Heart right ventricle (tissue), 16 donors: ENCODE measurements at regions not wholly inside any gene's neighbourhood (a gene's known extent, or its start where the extent isn't known, plus 50 kb on each side); places are given as distances from the start of the nearest gene placed in this dataset.

Source experiments
- ATAC-seq, 8 donors: fragments of 200-7000 bp; cut with Tn5 transposase; one replicate each; pipeline ENCODE4 v1.9.1; 2020; ENCODE audit warnings: mild to moderate bottlenecking in 8 of 8, moderate library complexity in 8 of 8, moderate number of reproducible peaks in 1 of 8
- DNase-seq, 2 donors: peaks; one replicate each; pipeline ENCODE4 v3.0.0-alpha.2; 2020
- H3K27ac ChIP-seq, 10 donors: fragments of 200-600 bp; sonication (generic) in 2 of 10; one replicate each; pipeline versions ENCODE4 v1.5.0 to v1.8.0; 2020 to 2022; ENCODE audit warnings: mild to moderate bottlenecking in 3 of 10
- H3K27me3 ChIP-seq, 7 donors: fragments of 200-600 bp; one replicate each; pipeline ENCODE4 v1.8.0; 2021 to 2022; ENCODE audit warnings: mild to moderate bottlenecking in 2 of 7
- H3K36me3 ChIP-seq, 9 donors: fragments of 200-600 bp; sonication (generic) in 1 of 9; one replicate each; pipeline versions ENCODE4 v1.5.0 to v1.8.0; 2020 to 2022; ENCODE audit warnings: mild to moderate bottlenecking in 2 of 9
- H3K4me1 ChIP-seq, 9 donors: fragments of 200-600 bp; sonication (generic) in 1 of 9; one replicate each; pipeline versions ENCODE4 v1.5.0 to v1.8.0; 2020 to 2022; ENCODE audit warnings: mild to moderate bottlenecking in 4 of 9
- H3K4me3 ChIP-seq, 10 donors: fragments of 200-600 bp; sonication (generic) in 2 of 10; one replicate each; pipeline versions ENCODE4 v1.5.0 to v1.8.0; 2020 to 2022; ENCODE audit warnings: mild to moderate bottlenecking in 7 of 10, moderate library complexity in 2 of 10
- H3K9me3 ChIP-seq, 11 donors: fragments of 200-600 bp in 10 of 11; sonication (generic) in 2 of 11; one replicate each; pipeline versions ENCODE4 v1.5.0 to v1.8.0; 2013 to 2022; ENCODE audit warnings: mild to moderate bottlenecking in 2 of 11, control low read depth in 1 of 11, moderate library complexity in 1 of 11
- WGBS, 2 donors: extraction: QIAGEN DNeasy Blood & Tissue Kit; methylation state at CpG; one replicate each; pipeline ENCODE4 v1.1.7; 2013; ENCODE audit warnings: inconsistent platforms in 1 of 2; 5-methylcytosine and 5-hydroxymethylcytosine counted together
- intact Hi-C, 10 donors: fragments of 100-400 bp; cut with DNase I; formaldehyde crosslinking; loops; one replicate each; pipeline versions ENCODE4 v1.11.1 to v1.14.2; 2022
- TF ChIP-seq, protein P1 (sequence below), 9 donors: fragments of 200-600 bp; sonication (generic) in 2 of 9; IDR thresholded peaks; one replicate each; pipeline versions ENCODE4 v1.5.0 to v1.8.0; 2021 to 2022; ENCODE audit warnings: antibody characterized with exemption in 9 of 9, mild to moderate bottlenecking in 5 of 9, moderate library complexity in 1 of 9
- donor health status: Arrhythmogenic right ventricular cardiomyopathy.
- donor health status: ischemic (EF 13 %, LVEDD 7.1; RV severe dilation, severe dysfunction).
- donor health status: healthy with polysubstance abuse.
- donor health status: DM: no; HTN: yes; CAD: no.
- donor health status: DM: no; HTN: no; CAD: no.
- donor health status: ischemic (EF 25% LVEDD 6.9; RV normal size, moderate dysfunction).
- donor health status: ischemic (EF 25% LVEDD 5.7; RV mildly dilated, moderate dysfunction).
- donor health status: healthy.
- donor health status: DM: yes; HTN: yes; CAD: no.
- donor health status: Ischemic cardiomyopathy.
- donor health status: ischemic (EF 35%, LVEDD 5.7; RV mildly dilated, moderate dysfunction).
- donor health status: nonischemic (EF 11% LVEDD 7.7; RV severe dilation, severe dysfunction).
- donor health status: DM: yes; HTN: yes; CAD: no.
- donor health status: PGD.
- donor health status: ischemic (EF 29% LVEDD 5.4; RV normal size, mild dysfunction).
- donor health status: nonischemic (EF 23%, LVEDD 6.1; RV moderate dilation, normal function).

DNA sequence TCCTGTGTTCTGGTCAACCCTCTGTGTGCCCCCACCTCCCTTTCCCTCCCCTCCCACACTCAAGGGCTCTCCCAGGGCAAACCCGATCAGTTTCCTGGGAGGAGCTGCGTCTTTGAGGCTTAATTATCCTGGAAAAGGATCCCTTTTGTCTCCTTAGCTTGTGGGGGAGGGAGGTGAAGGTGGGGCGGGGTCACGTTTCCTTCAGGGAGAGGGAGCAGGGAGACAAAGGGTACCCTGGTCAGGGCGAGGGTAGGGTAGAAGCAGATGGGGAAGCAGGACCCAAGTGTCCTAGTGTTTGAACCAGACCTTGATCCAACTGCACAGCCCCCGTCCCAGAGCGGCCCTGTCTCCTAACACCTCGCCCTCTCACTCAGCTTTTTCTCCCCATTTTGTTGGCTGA, 90.1 kb downstream of the HIF1AN start:
- Histone ChIP-seq H3K9me3 (no peaks in the 10 kb centered on the region), H3K27me3 (peaks cover 5 to 93% (median 90%) of the 10 kb centered on the region in 7 donors), H3K36me3 (no peaks in the 10 kb centered on the region), H3K27ac (no peak overlapping the region), H3K4me1 (no peaks in the 10 kb centered on the region), H3K4me3 (no peak overlapping the region)
- intact Hi-C loops: no loop called here
- no peak for DNase-seq
- TF ChIP-seq, protein P1, sequence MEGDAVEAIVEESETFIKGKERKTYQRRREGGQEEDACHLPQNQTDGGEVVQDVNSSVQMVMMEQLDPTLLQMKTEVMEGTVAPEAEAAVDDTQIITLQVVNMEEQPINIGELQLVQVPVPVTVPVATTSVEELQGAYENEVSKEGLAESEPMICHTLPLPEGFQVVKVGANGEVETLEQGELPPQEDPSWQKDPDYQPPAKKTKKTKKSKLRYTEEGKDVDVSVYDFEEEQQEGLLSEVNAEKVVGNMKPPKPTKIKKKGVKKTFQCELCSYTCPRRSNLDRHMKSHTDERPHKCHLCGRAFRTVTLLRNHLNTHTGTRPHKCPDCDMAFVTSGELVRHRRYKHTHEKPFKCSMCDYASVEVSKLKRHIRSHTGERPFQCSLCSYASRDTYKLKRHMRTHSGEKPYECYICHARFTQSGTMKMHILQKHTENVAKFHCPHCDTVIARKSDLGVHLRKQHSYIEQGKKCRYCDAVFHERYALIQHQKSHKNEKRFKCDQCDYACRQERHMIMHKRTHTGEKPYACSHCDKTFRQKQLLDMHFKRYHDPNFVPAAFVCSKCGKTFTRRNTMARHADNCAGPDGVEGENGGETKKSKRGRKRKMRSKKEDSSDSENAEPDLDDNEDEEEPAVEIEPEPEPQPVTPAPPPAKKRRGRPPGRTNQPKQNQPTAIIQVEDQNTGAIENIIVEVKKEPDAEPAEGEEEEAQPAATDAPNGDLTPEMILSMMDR (IDR thresholded peaks at IDR 0.05): no peak
- WGBS, 2 donors: 15% methylated on average over 8 of the region's 8 CpGs
- ATAC-seq: no peak

DNA sequence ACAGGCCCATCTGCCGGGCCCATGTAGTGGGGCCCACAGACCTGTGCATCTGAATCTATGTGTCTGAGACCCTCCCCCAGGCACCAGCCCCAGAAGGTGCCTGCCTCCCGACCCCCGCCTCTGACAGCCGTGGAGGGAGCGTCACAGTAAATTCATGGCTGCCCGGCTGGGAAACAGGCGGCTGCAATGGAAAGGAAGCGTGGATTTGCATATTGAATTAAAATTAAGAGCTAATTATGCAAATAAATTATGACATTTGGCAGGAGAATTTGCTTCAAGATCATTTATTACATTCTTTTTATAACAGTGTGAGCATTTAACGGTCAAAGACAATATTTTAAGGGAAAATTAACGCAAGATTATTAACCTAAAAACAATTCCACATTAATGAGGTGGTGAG, 92.3 kb downstream of the HIF1AN start:
- Histone ChIP-seq H3K4me1 (no peaks in the 10 kb centered on the region), H3K4me3 (no peak overlapping the region), H3K27me3 (peaks cover 0 to 92% (median 84%) of the 10 kb centered on the region in 7 donors), H3K27ac (no peak overlapping the region), H3K9me3 (no peaks in the 10 kb centered on the region), H3K36me3 (no peaks in the 10 kb centered on the region)
- no peak for DNase-seq
- no peak for ATAC-seq
- 79 to 80% methylated on average over 10 of the region's 10 CpGs for WGBS, 2 donors
- intact Hi-C loops: no loop called here
- TF ChIP-seq, protein P1 (IDR thresholded peaks at IDR 0.05): no peak

- H3K27ac ChIP-seq: no peak overlapping the region
- H3K4me1 ChIP-seq: no peaks in the 10 kb centered on the region
- H3K27me3 ChIP-seq: peaks cover 0 to 75% (median 63%) of the 10 kb centered on the region in 7 donors
- 41 to 81% methylated on average over 2 of the region's 2 CpGs for WGBS, 2 donors
- H3K9me3 ChIP-seq: no peaks in the 10 kb centered on the region
- no peak overlapping the region for H3K4me3 ChIP-seq
- TF ChIP-seq, protein P1 (IDR thresholded peaks at IDR 0.05): no peak
- ATAC-seq (no peak), DNase-seq (no peak)
- intact Hi-C loops: no loop called here
- no peaks in the 10 kb centered on the region for H3K36me3 ChIP-seq
Observed at GRCh38 chr10:100631192-100631591, 95.4 kb downstream of the HIF1AN start.

- no peak for DNase-seq
- no peaks in the 10 kb centered on the region for H3K4me1 ChIP-seq
- H3K27me3 ChIP-seq: peaks cover 0 to 74% (median 63%) of the 10 kb centered on the region in 7 donors
- no peak overlapping the region for H3K27ac ChIP-seq
- intact Hi-C loops: no loop called here
- 75 to 81% methylated on average over 1 of the region's 1 CpG for WGBS, 2 donors
- ATAC-seq: no peak
- no peaks in the 10 kb centered on the region for H3K36me3 ChIP-seq
- TF ChIP-seq, protein P1 (IDR thresholded peaks at IDR 0.05): no peak
- no peak overlapping the region for H3K4me3 ChIP-seq
- H3K9me3 ChIP-seq: no peaks in the 10 kb centered on the region
Observed at GRCh38 chr10:100632027-100632426, 96.3 kb downstream of the HIF1AN start.
